ENCODE measurements at regions not wholly inside any gene's neighbourhood (a gene's known extent, or its start where the extent isn't known, plus 50 kb on each side); places are given as distances from the start of the nearest gene placed in this dataset.

- TF ChIP-seq POLR2AphosphoS5 (IDR thresholded peaks at IDR 0.05; ENCODE audit: borderline replicate concordance, low read depth, low read length) (no peak), EZH2 (IDR thresholded peaks at IDR 0.05) (no peak)
Measured at GRCh38 chr17:63381101-63381729, 64.9 kb downstream of the CYB561 start.
